ENCODE measurements at regions not wholly inside any gene's neighbourhood (a gene's known extent, or its start where the extent isn't known, plus 50 kb on each side); places are given as distances from the start of the nearest gene placed in this dataset.

DNA sequence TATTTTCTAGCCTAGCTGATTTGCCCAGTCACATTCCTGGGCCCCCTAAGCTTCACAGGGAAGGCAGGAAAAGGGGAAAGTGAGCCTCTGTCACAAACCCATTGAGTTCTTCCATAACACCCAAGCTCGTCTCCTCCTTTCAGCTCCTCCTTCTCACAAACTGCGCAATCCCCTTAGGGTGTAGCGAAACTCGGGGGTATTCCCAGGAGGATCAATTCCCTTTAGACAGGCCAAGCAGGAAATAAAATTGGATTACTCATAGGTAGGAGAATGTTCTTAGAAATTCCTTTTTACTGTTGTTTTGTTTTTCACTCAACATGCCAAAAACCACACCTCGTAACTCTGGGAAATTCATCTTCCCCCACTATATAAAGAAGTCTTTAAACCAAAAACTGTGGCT, 139.3 kb downstream of the IRS2 start:
- TF ChIP-seq, protein P1, sequence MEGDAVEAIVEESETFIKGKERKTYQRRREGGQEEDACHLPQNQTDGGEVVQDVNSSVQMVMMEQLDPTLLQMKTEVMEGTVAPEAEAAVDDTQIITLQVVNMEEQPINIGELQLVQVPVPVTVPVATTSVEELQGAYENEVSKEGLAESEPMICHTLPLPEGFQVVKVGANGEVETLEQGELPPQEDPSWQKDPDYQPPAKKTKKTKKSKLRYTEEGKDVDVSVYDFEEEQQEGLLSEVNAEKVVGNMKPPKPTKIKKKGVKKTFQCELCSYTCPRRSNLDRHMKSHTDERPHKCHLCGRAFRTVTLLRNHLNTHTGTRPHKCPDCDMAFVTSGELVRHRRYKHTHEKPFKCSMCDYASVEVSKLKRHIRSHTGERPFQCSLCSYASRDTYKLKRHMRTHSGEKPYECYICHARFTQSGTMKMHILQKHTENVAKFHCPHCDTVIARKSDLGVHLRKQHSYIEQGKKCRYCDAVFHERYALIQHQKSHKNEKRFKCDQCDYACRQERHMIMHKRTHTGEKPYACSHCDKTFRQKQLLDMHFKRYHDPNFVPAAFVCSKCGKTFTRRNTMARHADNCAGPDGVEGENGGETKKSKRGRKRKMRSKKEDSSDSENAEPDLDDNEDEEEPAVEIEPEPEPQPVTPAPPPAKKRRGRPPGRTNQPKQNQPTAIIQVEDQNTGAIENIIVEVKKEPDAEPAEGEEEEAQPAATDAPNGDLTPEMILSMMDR (IDR thresholded peaks at IDR 0.05; ENCODE audit: borderline replicate concordance, insufficient read depth, low read depth, low read length): no peak
- no peak overlapping the region for H3K4me3 ChIP-seq (ENCODE audit: low read depth, low read length)

DNA sequence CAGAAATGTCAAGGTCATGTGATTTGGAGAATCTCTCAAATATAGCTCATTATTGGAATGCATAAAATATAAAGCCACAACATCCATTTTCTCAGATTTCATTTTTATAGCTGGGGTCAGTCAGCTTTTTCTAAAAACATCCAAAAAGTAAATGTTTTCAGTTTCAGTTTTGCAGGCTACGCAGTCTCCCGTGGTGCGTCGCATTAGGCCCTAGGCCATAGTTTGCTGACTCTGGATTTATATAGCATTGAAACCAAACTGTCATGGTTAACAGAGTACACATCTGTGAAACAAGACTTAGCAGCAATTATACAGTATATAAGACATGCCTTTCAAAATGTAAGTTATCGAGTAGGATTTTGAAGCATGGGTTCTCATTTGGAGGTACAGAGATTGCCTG, 140.0 kb downstream of the IRS2 start:
- H3K4me3 ChIP-seq (ENCODE audit: low read depth, low read length): no peak overlapping the region
- TF ChIP-seq, protein P1 (IDR thresholded peaks at IDR 0.05; ENCODE audit: borderline replicate concordance, insufficient read depth, low read depth, low read length): no peak

DNA sequence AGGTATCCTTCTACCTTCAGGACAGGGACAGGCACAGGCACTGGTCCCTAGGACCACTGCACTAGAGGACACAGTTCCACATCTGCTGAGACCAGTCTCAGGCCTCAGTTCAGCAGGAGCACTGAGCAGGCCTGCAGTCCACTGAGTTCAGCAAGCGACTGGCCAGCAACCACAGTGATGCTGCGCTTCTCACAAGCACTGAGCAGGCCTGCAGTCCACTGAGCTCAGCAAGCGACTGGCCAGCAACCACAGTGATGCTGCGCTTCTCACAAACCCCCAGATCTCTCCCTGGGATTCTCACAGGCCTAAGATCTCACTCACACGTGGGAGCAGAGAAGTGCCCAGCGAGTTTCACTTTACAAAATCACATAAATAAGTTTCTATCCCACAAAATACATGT, 140.6 kb downstream of the IRS2 start:
- TF ChIP-seq, protein P1 (IDR thresholded peaks at IDR 0.05; ENCODE audit: borderline replicate concordance, insufficient read depth, low read depth, low read length): no peak

DNA sequence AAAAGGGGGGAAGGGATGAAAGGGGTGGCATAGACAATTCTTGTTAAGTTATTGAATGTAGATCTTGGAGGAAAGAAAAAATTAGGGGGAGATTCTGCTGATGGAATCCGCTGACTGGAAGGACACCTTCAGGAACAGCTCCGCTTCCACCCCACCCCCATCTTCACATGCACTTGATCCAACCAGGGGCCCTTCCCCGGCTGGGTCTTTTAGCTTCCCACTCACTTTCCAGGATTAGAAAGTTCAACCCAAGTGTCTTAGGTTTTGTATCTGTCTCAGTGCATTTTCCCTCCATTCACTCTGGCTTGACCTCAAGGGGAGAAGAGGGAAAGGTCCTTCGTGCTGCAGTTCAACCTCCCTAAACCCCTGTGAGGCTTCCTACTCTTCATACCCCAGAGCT, 141.4 kb downstream of the IRS2 start:
- TF ChIP-seq, protein P1 (IDR thresholded peaks at IDR 0.05; ENCODE audit: borderline replicate concordance, insufficient read depth, low read depth, low read length): no peak
- H3K4me3 ChIP-seq (ENCODE audit: low read depth, low read length): no peak overlapping the region

More for the DNA sequence above, 140.6 kb downstream of the IRS2 start:
- no peak overlapping the region for H3K4me3 ChIP-seq (ENCODE audit: low read depth, low read length)

DNA sequence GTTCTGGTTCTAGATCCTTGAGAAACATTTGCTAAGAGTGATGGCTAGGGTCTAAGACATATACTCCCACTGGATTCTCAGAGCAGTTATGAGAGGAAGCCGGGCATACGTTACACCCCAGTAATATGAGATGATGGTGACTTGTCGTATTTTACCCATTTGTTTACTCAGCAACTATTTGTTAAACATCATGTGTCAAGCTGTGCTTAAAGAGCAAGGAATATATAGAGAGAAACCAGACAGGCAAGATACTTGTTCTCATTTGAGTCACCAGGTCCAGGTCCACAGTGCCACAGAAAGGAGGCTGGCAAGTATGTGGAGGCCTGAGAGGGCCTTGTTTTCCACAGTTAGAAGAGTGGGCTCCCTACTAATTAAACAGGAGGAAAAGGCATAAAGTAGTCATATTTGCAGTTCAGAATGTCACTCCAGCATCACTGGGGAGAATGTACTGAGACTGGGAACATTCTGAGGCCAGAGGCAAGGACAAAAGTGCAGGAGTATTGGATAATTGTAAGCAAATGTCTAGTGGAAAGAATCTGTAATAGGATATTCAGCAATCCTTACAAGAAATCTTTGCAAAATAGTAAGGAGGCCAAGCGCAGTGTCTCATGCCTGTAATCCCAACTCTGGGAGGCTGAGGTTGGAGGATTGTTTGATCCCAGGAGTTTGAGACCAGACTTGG, 142.2 kb downstream of the IRS2 start:
- no peak overlapping the region for H3K4me3 ChIP-seq (ENCODE audit: low read depth, low read length)
- TF ChIP-seq, protein P1 (IDR thresholded peaks at IDR 0.05; ENCODE audit: borderline replicate concordance, insufficient read depth, low read depth, low read length): no peak

DNA sequence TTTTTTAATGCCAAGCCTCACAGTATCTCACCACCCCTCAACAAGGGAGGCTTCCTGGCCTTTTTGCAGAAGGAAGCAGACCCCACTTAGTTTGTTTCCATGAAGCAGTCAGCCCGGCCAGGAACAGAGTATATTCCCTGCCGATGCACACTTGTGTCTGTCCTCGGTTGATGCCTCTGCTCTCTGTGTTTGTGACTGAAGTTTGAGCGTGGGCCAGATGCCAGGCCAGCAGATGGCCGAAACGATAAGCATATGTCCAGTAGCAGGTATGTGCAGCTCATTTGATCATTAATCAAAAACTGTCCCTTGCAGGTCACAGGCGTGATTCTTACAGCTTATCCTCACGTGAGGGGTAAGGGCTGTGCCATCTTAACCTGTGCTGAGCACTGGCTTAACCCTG, 144.0 kb downstream of the IRS2 start:
- TF ChIP-seq, protein P1 (IDR thresholded peaks at IDR 0.05; ENCODE audit: borderline replicate concordance, insufficient read depth, low read depth, low read length): no peak

DNA sequence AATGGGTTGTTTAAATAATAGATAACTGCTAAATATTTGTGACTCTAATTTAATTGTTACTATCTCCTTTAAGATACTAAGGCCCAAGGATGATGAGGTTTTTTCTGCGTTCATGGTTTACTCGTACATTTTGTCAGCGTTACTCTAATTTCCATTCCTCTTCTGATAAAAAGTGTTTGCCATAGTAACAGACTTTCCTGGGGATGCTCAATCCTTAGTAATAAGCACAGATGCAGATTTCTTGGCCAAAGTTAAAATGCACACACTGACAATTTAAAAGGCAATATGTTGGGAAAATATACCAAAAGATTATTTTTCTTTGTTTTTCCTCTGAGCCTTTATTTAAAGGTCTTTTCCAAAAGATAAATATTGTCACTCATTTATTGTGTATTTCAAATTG, 149.6 kb downstream of the IRS2 start:
- no peak overlapping the region for H3K4me3 ChIP-seq (ENCODE audit: low read depth, low read length)
- TF ChIP-seq, protein P1 (IDR thresholded peaks at IDR 0.05; ENCODE audit: borderline replicate concordance, insufficient read depth, low read depth, low read length): no peak

More for the DNA sequence above, 144.0 kb downstream of the IRS2 start:
- no peak overlapping the region for H3K4me3 ChIP-seq (ENCODE audit: low read depth, low read length)

Data from GM12875 (cell line).